Esophagus muscularis mucosa (tissue), 3 donors: ENCODE measurements at regions not wholly inside any gene's neighbourhood (a gene's known extent, or its start where the extent isn't known, plus 50 kb on each side); places are given as distances from the start of the nearest gene placed in this dataset.

Experiments
- CTCF ChIP-seq, 3 experiments: fragments of 200-600 bp in 2 of 3; fragments of 450-650 bp in 1 of 3; sonication (generic) in 2 of 3; IDR thresholded peaks; one replicate each; pipeline ENCODE4 v1.5.1; 2017 to 2019; ENCODE audit warnings: antibody characterized with exemption in 3 of 3, mild to moderate bottlenecking in 2 of 3, moderate library complexity in 1 of 3
- POLR2A ChIP-seq: fragments of 450-650 bp; IDR thresholded peaks from one replicate; pipeline ENCODE4 v1.6.1; 2017; ENCODE audit warnings: antibody characterized with exemption, moderate library complexity, mild to moderate bottlenecking, low read depth

DNA sequence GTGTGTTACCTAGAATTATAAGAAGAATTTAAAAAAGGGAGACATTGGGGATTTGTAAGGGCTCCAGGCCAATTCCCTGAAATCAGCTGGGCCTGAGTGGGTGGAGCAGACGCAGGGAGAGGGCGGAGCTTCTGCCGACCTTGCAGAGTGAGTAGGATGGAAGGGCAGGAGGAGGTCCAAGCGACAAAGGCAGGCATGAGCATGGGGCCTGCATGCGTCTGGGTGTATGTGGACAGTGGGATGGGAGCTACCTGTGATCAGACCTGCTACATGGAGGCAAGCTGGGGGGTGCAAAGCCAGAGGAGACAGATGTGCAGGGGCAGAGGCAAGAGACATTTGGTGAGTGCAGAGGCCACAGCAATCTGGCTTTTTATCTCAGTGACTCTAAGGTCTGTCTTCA is 105.3 kb upstream of the OLIG2 start:
- no peak for TF ChIP-seq CTCF (IDR thresholded peaks at IDR 0.05)
- no peak for TF ChIP-seq POLR2A
